Lower leg skin (tissue), 3 donors: ENCODE measurements at regions not wholly inside any gene's neighbourhood (a gene's known extent, or its start where the extent isn't known, plus 50 kb on each side); places are given as distances from the start of the nearest gene placed in this dataset.

ENCODE experiments used
- POLR2A ChIP-seq, 2 donors: fragments of 450-650 bp; IDR thresholded peaks; one replicate each; pipeline ENCODE4 v1.6.1; 2016 to 2017; ENCODE audit warnings: antibody characterized with exemption in 2 of 2, mild to moderate bottlenecking in 1 of 2, moderate library complexity in 1 of 2
- TF ChIP-seq, protein P1 (sequence below), 3 donors: fragments of 450-650 bp; IDR thresholded peaks; one replicate each; pipeline ENCODE4 v1.5.1; 2016; ENCODE audit warnings: antibody characterized with exemption in 3 of 3, mild to moderate bottlenecking in 3 of 3, moderate library complexity in 2 of 3

DNA sequence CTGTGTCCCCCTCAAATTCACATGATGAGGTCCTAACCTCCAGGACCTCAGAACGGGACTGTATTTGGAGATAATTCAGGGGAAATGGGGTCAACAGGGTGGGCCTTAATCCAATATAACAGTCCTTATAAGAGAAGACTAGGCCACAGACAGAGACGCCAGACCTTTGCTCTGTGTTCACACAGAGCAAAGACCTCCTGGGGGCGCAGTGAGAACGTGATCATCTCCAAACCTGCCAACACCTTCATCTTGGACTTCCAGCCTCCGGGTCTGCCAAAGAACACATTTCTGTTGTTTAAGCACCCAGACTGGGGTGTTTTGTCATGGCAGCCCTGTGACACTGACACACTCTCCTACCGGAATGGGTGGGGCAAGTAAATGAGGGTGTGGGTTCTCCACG is 250.2 kb downstream of the MN1 start:
- TF ChIP-seq, protein P1, sequence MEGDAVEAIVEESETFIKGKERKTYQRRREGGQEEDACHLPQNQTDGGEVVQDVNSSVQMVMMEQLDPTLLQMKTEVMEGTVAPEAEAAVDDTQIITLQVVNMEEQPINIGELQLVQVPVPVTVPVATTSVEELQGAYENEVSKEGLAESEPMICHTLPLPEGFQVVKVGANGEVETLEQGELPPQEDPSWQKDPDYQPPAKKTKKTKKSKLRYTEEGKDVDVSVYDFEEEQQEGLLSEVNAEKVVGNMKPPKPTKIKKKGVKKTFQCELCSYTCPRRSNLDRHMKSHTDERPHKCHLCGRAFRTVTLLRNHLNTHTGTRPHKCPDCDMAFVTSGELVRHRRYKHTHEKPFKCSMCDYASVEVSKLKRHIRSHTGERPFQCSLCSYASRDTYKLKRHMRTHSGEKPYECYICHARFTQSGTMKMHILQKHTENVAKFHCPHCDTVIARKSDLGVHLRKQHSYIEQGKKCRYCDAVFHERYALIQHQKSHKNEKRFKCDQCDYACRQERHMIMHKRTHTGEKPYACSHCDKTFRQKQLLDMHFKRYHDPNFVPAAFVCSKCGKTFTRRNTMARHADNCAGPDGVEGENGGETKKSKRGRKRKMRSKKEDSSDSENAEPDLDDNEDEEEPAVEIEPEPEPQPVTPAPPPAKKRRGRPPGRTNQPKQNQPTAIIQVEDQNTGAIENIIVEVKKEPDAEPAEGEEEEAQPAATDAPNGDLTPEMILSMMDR (IDR thresholded peaks at IDR 0.05), result no peak
- TF ChIP-seq POLR2A (IDR thresholded peaks at IDR 0.05), result no peak
